GM12878 (cell line): ENCODE measurements at regions not wholly inside any gene's neighbourhood (a gene's known extent, or its start where the extent isn't known, plus 50 kb on each side); places are given as distances from the start of the nearest gene placed in this dataset.

Experiments
- ATAC-seq: fragments of 200-7000 bp; cut with Tn5 transposase; 3 replicates; pipeline ENCODE4 v1.9.1; 2020; ENCODE audit warnings: mild to moderate bottlenecking, moderate library complexity
- BruUV-seq: library from RNA; stranded (reverse); fragments of 400-500 nt; replicated peaks from 2 replicates; lab custom pipeline; 2021; lab: Mats Ljungman, UMichigan
- CTCF ChIA-PET: fragments of 300-600 bp; sonication (Branson Sonifier 250); formaldehyde crosslinking; extraction: SDS; loops from one replicate; lab custom pipeline; 2021; ENCODE audit warnings: inconsistent platforms; lab: Yijun Ruan, JAX
- POLR2A ChIA-PET: fragments of 350-600 bp; formaldehyde crosslinking; extraction: SDS; loops from one replicate; lab custom pipeline; 2021; ENCODE audit warnings: inconsistent platforms; lab: Charles Lee
- RAD21 ChIA-PET: fragments of 300-600 bp; sonication (Branson Sonifier 250); formaldehyde crosslinking; loops from one replicate; lab custom pipeline; 2023; ENCODE audit warnings: antibody characterized with exemption; ENCODE audit not compliant: unreplicated experiment; lab: Charles Lee
- SMC1A ChIA-PET: fragments of 300-600 bp; sonication (Branson Sonifier 250); formaldehyde crosslinking; loops from one replicate; lab custom pipeline; 2023; ENCODE audit not compliant: unreplicated experiment, uncharacterized antibody; lab: Charles Lee
- DNase-seq: peaks from one replicate; pipeline ENCODE4 v3.0.0-alpha.2; 2011; ENCODE audit warnings: low read depth, low spot score
- FAIRE-seq: peaks from 3 replicates; lab custom pipeline; 2011; peaks lifted over from hg19 to GRCh38; lab: Jason Lieb, UNC
- H2AFZ ChIP-seq: 2 replicates; pipeline ENCODE4 v1.6.0; 2011; ENCODE audit warnings: low read depth, low read length, control low read depth; ENCODE audit not compliant: control insufficient read depth
- H3K27ac ChIP-seq: 2 replicates; pipeline ENCODE4 v1.5.1; 2011; ENCODE audit warnings: control low read depth; ENCODE audit not compliant: control insufficient read depth, insufficient read depth
- H3K27me3 ChIP-seq, 2 experiments: replicated peaks in 1 of 2; 2 replicates each; pipeline versions ENCODE4 v1.6.0 to v1.6.1; 2011; ENCODE audit warnings: low read length in 1 of 2; ENCODE audit not compliant: control insufficient read depth in 2 of 2, insufficient read depth in 2 of 2
- H3K36me3 ChIP-seq, 2 experiments: 2 replicates each; pipeline ENCODE4 v1.5.1; 2011; ENCODE audit warnings: low read length in 1 of 2; ENCODE audit not compliant: control insufficient read depth in 2 of 2, insufficient read depth in 2 of 2
- H3K4me1 ChIP-seq: 2 replicates; pipeline ENCODE4 v1.6.1; 2011; ENCODE audit warnings: mild to moderate bottlenecking, low read length, moderate library complexity, mixed read lengths; ENCODE audit not compliant: control insufficient read depth, insufficient read depth
- H3K4me2 ChIP-seq: 2 replicates; pipeline ENCODE4 v1.6.0; 2011; ENCODE audit warnings: control low read depth; ENCODE audit not compliant: control insufficient read depth, insufficient read depth
- H3K4me3 ChIP-seq: fragments of 200-600 bp; sonication (generic); 2 replicates; pipeline ENCODE4 v1.5.1; 2016
- H3K79me2 ChIP-seq: 2 replicates; pipeline ENCODE4 v1.6.0; 2011; ENCODE audit warnings: low read length; ENCODE audit not compliant: control insufficient read depth, insufficient read depth
- H3K9ac ChIP-seq: 2 replicates; pipeline ENCODE4 v1.8.0; 2011; ENCODE audit warnings: low read length, control low read depth, mixed read lengths; ENCODE audit not compliant: control insufficient read depth, insufficient read depth
- H3K9me3 ChIP-seq: replicated peaks from 3 replicates; pipeline ENCODE4 v1.5.1; 2011; ENCODE audit warnings: mild to moderate bottlenecking, low read length; ENCODE audit not compliant: control insufficient read depth, insufficient read depth
- H4K20me1 ChIP-seq: 2 replicates; pipeline ENCODE4 v1.6.0; 2011; ENCODE audit not compliant: control insufficient read depth, insufficient read depth
- ATF2 ChIP-seq: IDR thresholded peaks from 2 replicates; pipeline ENCODE4 v1.6.1; 2012; ENCODE audit warnings: low read length, inconsistent platforms
- BACH1 ChIP-seq: fragments of 450-650 bp; IDR thresholded peaks from 2 replicates; pipeline ENCODE4 v1.6.1; 2017; ENCODE audit warnings: mild to moderate bottlenecking, borderline replicate concordance
- EGR1 ChIP-seq, 2 experiments: IDR thresholded peaks; 1 replicate in 1 of 2; 2 replicates in 1 of 2; pipeline ENCODE4 v1.6.1; 2011 to 2012; ENCODE audit warnings: low read depth in 2 of 2, low read length in 2 of 2, borderline replicate concordance in 1 of 2, mild to moderate bottlenecking in 1 of 2, moderate library complexity in 1 of 2
- ETV6 ChIP-seq, 2 experiments: fragments of 450-650 bp in 1 of 2; IDR thresholded peaks in 1 of 2; conservative IDR thresholded peaks in 1 of 2; 2 replicates each; pipeline ENCODE4 v1.6.1; 2014; ENCODE audit warnings: antibody characterized with exemption in 1 of 2, borderline replicate concordance in 1 of 2, low read depth in 1 of 2, mild to moderate bottlenecking in 1 of 2, moderate library complexity in 1 of 2
- EZH2 ChIP-seq: IDR thresholded peaks from 2 replicates; pipeline ENCODE4 v1.6.1; 2012; ENCODE audit warnings: low read depth, mild to moderate bottlenecking, control low read depth, inconsistent platforms, low read length, borderline replicate concordance; ENCODE audit not compliant: control insufficient read depth
- HDGF ChIP-seq: fragments of 450-650 bp; IDR thresholded peaks from 2 replicates; pipeline ENCODE4 v1.6.1; 2016; ENCODE audit warnings: antibody characterized with exemption
- KAT2A ChIP-seq: conservative IDR thresholded peaks from 2 replicates; pipeline ENCODE4 v1.6.1; 2011; ENCODE audit warnings: low read depth, low read length; ENCODE audit not compliant: control insufficient read depth
- KLF5 ChIP-seq: fragments of 450-650 bp; IDR thresholded peaks from 2 replicates; pipeline ENCODE4 v1.6.1; 2014; ENCODE audit warnings: mild to moderate bottlenecking; ENCODE audit not compliant: partially characterized antibody
- MTA3 ChIP-seq: IDR thresholded peaks from 2 replicates; pipeline ENCODE4 v1.6.1; 2012; ENCODE audit warnings: low read length, inconsistent platforms, borderline replicate concordance
- POLR2AphosphoS2 ChIP-seq: IDR thresholded peaks from 2 replicates; pipeline ENCODE4 v1.6.1; 2011; ENCODE audit warnings: low read depth, mild to moderate bottlenecking, low read length, improper control_type of control experiment, moderate library complexity
- SP1 ChIP-seq: IDR thresholded peaks from one replicate; pipeline ENCODE4 v1.6.1; 2011; ENCODE audit warnings: low read depth, low read length
- SREBF1 ChIP-seq: IDR thresholded peaks from 2 replicates; pipeline ENCODE4 v1.6.1; 2012; ENCODE audit warnings: mild to moderate bottlenecking, low read length
- ZBTB33 ChIP-seq: fragments of 450-650 bp; IDR thresholded peaks from 2 replicates; pipeline ENCODE4 v1.6.1; 2017; ENCODE audit warnings: mild to moderate bottlenecking
- ZNF24 ChIP-seq: fragments of 450-650 bp; IDR thresholded peaks from 2 replicates; pipeline ENCODE4 v1.6.1; 2017; ENCODE audit warnings: antibody characterized with exemption, mild to moderate bottlenecking
- WGBS: methylation state at CpG from one replicate; pipeline ENCODE4 v1.1.6; 2016; ENCODE audit warnings: low lambda C conversion rate; ENCODE audit not compliant: insufficient replicate concordance, insufficient coverage; ENCODE audit errors: missing lambda C conversion rate; 5-methylcytosine and 5-hydroxymethylcytosine counted together
- in situ Hi-C: fragments of 300-500 bp; cut with MboI; formaldehyde crosslinking; loops from 9 replicates; pipeline ENCODE4 v1.14.3; 2018; ENCODE audit warnings: mixed read lengths
- intact Hi-C: fragments of 100-400 bp; cut with micrococcal nuclease; formaldehyde crosslinking; loops from one replicate; pipeline ENCODE4 v1.14.2; 2022; ENCODE audit not compliant: unreplicated experiment

- ChIA-PET SMC1A (no interaction called here), CTCF (interaction anchor here (1.3 kb wide), 1 partner anchor 10 kb away, joined by 3 read pairs; no protein-coding TSS in a partner anchor), POLR2A (no interaction called here), RAD21 (no interaction called here)
- H3K36me3 ChIP-seq, result no peaks in the 10 kb centered on the region
- H3K4me2 ChIP-seq, result no peak overlapping the region
- in situ Hi-C loops (no loop called here), intact Hi-C loops (no loop called here)
- DNase-seq, result no peak
- no peaks in the 10 kb centered on the region for H3K4me1 ChIP-seq
- no peak overlapping the region for H3K9ac ChIP-seq
- TF ChIP-seq ETV6 (conservative IDR thresholded peaks at IDR 0.05 in 1 of 2, IDR thresholded peaks at IDR 0.05 in 1 of 2; ENCODE audit: borderline replicate concordance in 1 of 2, low read depth in 1 of 2), result no peak
- TF ChIP-seq ATF2, result no peak
- TF ChIP-seq BACH1, result no peak
- TF ChIP-seq POLR2AphosphoS2, result no peak
- TF ChIP-seq KAT2A, result no peak
- TF ChIP-seq MTA3, result no peak
- TF ChIP-seq KLF5, result no peak
- no peaks in the 10 kb centered on the region for H3K27me3 ChIP-seq
- no TSS peak for BruUV-seq
- no peak overlapping the region for H3K27ac ChIP-seq
- H2AFZ ChIP-seq, result no peak overlapping the region
- ATAC-seq, result no peak
- no peaks in the 10 kb centered on the region for H3K79me2 ChIP-seq
- no peaks in the 10 kb centered on the region for H3K9me3 ChIP-seq
- no peaks in the 10 kb centered on the region for H4K20me1 ChIP-seq
- H3K4me3 ChIP-seq, result no peak overlapping the region
- no peak for FAIRE-seq
These were observed 747.5 kb upstream of the ZEB2 start for GRCh38 chr2:145267451-145267850.

- H3K36me3 ChIP-seq, result no peaks in the 10 kb centered on the region
- no peak for TF ChIP-seq SP1
- TF ChIP-seq EGR1 (IDR thresholded peaks at IDR 0.05; ENCODE audit: borderline replicate concordance in 1 of 2, low read depth in 2 of 2, low read length in 2 of 2), result no peak
- no peak for TF ChIP-seq ZNF24
- no peak for TF ChIP-seq EZH2
- TF ChIP-seq HDGF, result no peak
- TF ChIP-seq ZBTB33, result no peak
- TF ChIP-seq SREBF1, result no peak
These were observed 745.3 kb upstream of the ZEB2 start for GRCh38 chr2:145265244-145265643.

More at GRCh38 chr2:145265244-145265643, 745.3 kb upstream of the ZEB2 start:
- Histone ChIP-seq H3K27me3 (no peaks in the 10 kb centered on the region), H3K9ac (no peak overlapping the region), H3K9me3 (no peaks in the 10 kb centered on the region), H3K27ac (no peak overlapping the region), H3K4me1 (no peaks in the 10 kb centered on the region), H3K4me2 (no peak overlapping the region), H3K79me2 (no peaks in the 10 kb centered on the region), H4K20me1 (no peaks in the 10 kb centered on the region), H2AFZ (no peak overlapping the region), H3K4me3 (no peak overlapping the region)
- DNase-seq (no peak), ATAC-seq (no peak), FAIRE-seq (no peak)
- RAD21 ChIA-PET, result no interaction called here
- SMC1A ChIA-PET, result interaction anchor here (1.1 kb wide), 1 partner anchor 18 kb away, joined by 3 read pairs; no protein-coding TSS in a partner anchor
- POLR2A ChIA-PET, result no interaction called here
- 42% methylated on average over 6 of the region's 6 CpGs for WGBS
- in situ Hi-C loops (no loop called here), intact Hi-C loops (no loop called here)
- BruUV-seq, result no TSS peak
- CTCF ChIA-PET, result no interaction called here
